SIG-M5 (cell line): ENCODE measurements at regions not wholly inside any gene's neighbourhood (a gene's known extent, or its start where the extent isn't known, plus 50 kb on each side); places are given as distances from the start of the nearest gene placed in this dataset.
"Not testable (repeated sequence)": the region's sequence is repeated elsewhere in the genome, so short reads cannot be mapped to it uniquely, and the experiment has no call there.

Experiments used
- DNase-seq: peaks from one replicate; lab custom pipeline; 2025; lab: John Stamatoyannopoulos, UW

DNA sequence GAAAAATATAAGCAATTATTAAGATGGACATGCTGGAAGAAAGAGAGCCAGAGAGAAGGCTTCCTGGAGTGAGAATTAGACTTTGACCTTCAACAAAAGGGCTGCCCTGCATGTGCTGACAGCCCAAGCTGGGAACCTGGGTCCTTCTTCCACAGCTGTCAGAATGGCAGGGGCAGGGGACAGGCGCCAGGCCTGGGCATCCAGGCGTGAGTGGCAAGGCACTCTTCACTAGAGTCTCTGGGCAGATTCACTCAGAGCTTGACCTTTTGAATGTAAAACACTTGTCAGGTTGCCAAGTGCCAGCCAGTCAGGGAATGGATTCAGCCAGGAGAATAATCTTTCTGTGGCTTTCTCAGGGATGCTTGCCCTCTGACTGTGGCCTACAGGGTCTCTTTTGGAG lies 119.1 kb upstream of the CLINT1 start:
- DNase-seq: no peak

DNA sequence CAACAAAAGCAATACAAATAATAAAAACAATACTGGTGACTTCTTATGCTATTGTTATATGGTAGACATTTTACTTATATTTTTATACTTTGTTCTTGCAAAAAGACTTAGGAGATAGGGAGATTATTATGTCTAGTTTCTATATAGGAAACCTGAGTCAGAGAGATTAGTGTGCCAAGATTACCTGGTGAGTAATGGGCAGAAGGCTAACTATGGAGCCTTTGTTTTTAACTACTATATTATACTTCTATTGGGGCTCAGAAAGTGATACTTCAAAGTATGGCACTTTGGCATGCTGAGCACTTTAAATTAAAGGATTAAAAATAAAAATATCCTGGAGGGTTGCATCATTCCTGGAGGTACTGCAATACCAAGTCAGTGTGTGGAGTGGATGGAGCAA lies 117.5 kb upstream of the CLINT1 start:
- no peak for DNase-seq

DNA sequence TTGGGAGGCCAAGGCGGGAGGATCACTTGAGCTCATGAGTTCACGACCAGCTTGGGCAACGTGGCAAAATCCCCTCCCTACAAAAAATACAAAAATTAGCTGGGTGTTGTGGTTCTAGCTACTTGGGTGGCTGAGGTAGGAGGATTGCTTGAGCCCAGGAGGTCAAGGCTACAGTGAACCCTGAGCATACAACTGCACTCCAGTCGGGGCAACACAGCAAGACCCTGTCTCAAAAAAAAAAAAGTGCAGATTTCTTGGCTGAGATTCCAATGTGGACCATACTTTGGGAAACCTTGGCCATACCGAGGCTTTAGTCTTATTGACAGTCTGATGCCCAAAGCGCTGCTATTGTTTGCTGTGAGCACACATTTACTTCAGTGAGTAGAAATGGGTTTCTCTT lies 113.6 kb upstream of the CLINT1 start:
- DNase-seq: no peak

GRCh38 chr5:157971571-157972216 lies 112.7 kb upstream of the CLINT1 start:
- DNase-seq: no peak

- not testable (repeated sequence) for DNase-seq
These were observed 109.6 kb upstream of the CLINT1 start for GRCh38 chr5:157968570-157968969.

DNA sequence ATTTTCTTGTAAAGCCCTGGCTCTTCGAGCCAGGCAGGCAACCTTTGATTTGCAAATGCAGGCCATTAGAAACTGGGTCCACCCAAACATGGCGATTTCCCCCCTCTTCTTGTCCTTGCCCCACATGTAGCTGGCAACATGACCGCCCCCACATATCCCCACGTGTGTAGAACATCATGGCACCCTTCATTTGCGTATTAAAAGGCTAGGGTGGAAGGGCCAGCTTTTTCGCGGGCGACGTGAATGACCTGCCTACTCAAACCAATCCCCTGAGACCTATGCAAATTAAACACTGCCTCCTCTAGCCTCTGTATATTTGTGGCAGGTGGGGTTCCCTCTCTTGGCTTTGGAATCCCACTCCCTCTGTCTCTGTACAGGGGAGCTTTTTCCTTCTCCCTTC lies 107.0 kb upstream of the CLINT1 start:
- no peak for DNase-seq

DNA sequence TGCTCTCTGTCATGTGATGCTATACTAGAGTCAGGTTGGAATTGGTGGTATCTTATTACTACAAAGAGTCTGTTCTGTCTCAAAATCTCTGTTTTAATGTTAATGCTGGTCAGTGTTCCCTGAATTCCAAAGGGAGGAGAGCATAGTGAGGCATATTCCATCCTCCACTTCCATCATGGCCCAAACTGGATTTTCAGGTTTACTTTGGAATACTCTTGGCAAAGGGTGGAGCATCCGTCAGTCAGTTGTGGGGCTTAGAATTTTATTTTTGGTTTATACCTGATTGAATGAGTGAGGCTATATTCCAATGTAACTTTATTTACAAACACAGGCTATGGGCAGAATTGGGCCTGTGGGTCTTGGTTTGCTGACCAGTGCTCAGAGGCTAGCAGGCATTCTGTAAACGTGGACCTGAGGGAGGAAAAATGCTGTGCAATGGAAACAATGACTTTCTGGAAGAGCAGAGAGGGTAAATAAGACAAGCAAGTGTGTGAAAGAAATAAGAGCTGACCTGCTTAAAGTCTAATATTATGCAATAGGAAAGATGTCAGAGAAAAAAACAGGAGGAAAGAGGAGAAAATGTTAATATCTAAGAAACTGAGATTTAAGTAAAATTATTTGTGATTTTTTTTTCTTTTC lies 106.2 kb upstream of the CLINT1 start:
- no peak for DNase-seq

DNA sequence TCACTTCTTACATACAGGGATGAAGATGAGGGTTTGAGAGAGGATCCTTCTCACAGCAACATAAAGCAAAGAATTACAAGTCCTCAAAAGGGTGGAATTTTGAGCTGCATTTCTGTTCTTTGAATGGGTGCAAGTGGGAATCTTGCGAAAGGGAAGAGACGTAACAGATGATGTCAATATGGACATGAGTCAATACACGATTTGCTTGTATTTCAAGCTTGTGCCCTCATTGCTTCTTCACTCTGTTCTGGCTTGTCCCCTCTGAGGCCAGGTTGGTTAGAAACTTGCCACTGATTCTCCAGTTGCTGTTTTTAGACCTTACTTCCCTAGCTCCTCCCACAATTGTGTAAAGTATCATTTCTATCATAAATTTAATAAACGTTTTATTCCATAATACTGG lies 104.8 kb upstream of the CLINT1 start:
- DNase-seq: no peak

- DNase-seq: no peak
These were observed 104.3 kb upstream of the CLINT1 start for GRCh38 chr5:157963244-157963643.

- DNase-seq: not testable (repeated sequence)
These were observed 103.7 kb upstream of the CLINT1 start for GRCh38 chr5:157962686-157963085.

- no peak for DNase-seq
These were observed 103.1 kb upstream of the CLINT1 start for GRCh38 chr5:157961896-157962590.

GRCh38 chr5:157961176-157961575 lies 102.2 kb upstream of the CLINT1 start:
- DNase-seq: no peak

- no peak for DNase-seq
These were observed 100.4 kb upstream of the CLINT1 start for GRCh38 chr5:157959370-157959769.

GRCh38 chr5:157956271-157956885 lies 97.4 kb upstream of the CLINT1 start:
- no peak for DNase-seq

DNA sequence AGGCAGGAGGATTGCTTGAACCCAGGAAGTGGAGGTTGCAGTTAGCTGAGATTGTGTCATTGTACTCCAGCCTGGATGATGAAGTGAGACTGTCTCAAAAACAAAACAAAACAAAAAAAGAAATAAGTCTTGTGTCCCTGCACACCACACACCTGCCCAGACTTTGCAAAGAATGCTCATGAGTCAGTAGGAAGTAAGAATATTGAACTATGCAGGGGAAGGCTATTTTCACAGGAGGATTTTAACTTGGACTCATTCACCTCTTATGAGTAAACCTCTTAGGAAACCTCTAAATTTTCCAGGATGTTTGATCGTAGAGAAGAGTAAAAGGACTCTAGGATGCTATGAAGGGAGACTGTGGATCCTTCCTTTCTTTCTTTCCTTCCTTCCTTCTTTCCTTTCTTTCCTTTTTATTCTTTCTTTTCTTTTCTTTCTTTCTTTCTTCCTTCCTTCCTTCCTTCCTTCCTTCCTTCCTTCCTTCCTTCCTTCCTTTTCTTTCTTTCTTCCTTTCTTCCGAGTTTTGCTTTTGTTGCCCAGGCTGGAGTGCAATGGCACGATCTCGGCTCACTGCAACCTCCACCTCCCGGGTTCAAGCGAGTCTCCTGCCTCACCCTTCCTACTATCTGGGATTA lies 96.7 kb upstream of the CLINT1 start:
- DNase-seq: no peak

- DNase-seq: no peak
These were observed 93.4 kb upstream of the CLINT1 start for GRCh38 chr5:157952374-157952685.

- DNase-seq: no peak
These were observed 92.9 kb upstream of the CLINT1 start for GRCh38 chr5:157951673-157952373.

- DNase-seq: no peak
These were observed 90.6 kb upstream of the CLINT1 start for GRCh38 chr5:157949520-157949919.

DNA sequence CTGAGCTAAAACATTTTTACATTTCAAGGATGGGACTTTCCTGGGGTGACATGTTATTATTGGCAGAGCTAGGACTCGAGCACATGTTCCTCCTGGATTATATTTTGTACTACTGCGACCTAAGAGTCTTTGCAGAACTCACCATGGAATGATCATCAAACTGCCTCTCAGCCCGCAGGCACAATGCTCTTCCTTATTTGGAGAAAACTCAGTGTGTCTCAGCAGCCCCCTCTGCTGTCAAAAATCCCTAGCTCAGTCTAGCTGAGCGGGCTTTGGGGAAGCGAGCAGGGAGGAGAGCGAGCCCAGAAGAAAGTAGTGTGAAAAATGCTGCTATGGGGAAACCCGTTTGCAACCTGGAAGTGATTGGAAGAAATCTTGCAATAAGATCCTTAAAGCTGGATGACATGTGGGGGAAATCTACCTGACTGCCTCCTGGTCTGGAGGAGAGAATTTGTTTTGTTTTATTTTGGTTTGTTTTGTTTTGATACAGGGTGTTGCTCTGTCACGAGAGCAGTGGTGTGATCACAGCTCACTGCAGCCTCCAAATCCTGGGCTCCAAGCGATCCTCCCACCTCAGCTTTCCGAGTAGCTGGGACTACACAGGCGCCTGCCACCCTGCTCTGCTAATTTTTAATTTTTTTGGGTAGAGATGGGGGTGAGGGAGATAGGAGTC lies 89.9 kb upstream of the CLINT1 start:
- DNase-seq: peak; percentile 36

- no peak for DNase-seq
These were observed 88.2 kb upstream of the CLINT1 start for GRCh38 chr5:157947156-157947555.

DNA sequence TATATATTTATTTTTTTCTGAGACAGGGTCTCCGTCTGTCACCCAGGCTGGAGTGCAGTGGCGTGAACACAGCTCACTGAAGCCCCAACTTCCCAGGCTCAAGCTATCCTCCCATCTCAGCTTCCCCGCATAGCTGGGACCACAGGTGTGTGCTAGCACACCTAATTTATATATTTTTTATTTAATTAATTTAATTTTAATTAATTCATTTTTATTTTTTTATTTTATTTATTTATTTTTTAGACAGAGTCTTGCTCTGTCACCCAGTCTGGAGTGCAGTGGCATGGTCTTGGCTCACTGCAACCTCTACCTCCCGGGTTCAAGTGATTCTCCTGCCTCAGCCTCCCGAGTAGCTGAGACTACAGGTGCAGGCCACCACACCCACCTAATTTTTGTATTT lies 86.9 kb upstream of the CLINT1 start:
- DNase-seq: not testable (repeated sequence)
